GM23338 (cell line): ENCODE measurements at regions not wholly inside any gene's neighbourhood (a gene's known extent, or its start where the extent isn't known, plus 50 kb on each side); places are given as distances from the start of the nearest gene placed in this dataset.

Experiments used
- ATAC-seq: fragments of 200-7000 bp; cut with Tn5 transposase; 3 replicates; pipeline ENCODE4 v1.9.1; 2020
- DNase-seq: peaks from one replicate; pipeline ENCODE4 v3.0.0-alpha.2; 2015; ENCODE audit warnings: low spot score
- H2AFZ ChIP-seq: fragments of 200-600 bp; sonication (generic); 2 replicates; pipeline ENCODE4 v1.8.0; 2016; ENCODE audit warnings: antibody characterized with exemption, mild to moderate bottlenecking, moderate library complexity
- H3F3A ChIP-seq: fragments of 200-600 bp; sonication (generic); replicated peaks from 2 replicates; pipeline ENCODE4 v1.8.0; 2017; ENCODE audit warnings: antibody characterized with exemption, mixed run types, low read depth
- H3K27ac ChIP-seq: fragments of 200-600 bp; sonication (generic); 2 replicates; pipeline ENCODE4 v1.6.1; 2016; ENCODE audit warnings: low read depth
- H3K27me3 ChIP-seq: fragments of 200-600 bp; sonication (generic); 2 replicates; pipeline ENCODE4 v1.8.0; 2016; ENCODE audit warnings: mild to moderate bottlenecking, mixed run types, moderate library complexity; ENCODE audit not compliant: insufficient read depth
- H3K36me3 ChIP-seq: fragments of 200-600 bp; sonication (generic); 2 replicates; pipeline ENCODE4 v1.8.0; 2016; ENCODE audit warnings: mild to moderate bottlenecking; ENCODE audit not compliant: insufficient read depth
- H3K4me1 ChIP-seq: fragments of 200-600 bp; sonication (generic); 2 replicates; pipeline ENCODE4 v1.8.0; 2016; ENCODE audit warnings: mild to moderate bottlenecking, moderate library complexity; ENCODE audit not compliant: insufficient read depth
- H3K4me2 ChIP-seq: fragments of 200-600 bp; sonication (generic); 2 replicates; pipeline ENCODE4 v1.7.1; 2017; ENCODE audit warnings: mixed run types
- H3K4me3 ChIP-seq: fragments of 200-600 bp; sonication (generic); 2 replicates; pipeline ENCODE4 v1.6.1; 2016; ENCODE audit warnings: mixed run types
- H3K79me2 ChIP-seq: fragments of 200-600 bp; sonication (generic); replicated peaks from 2 replicates; pipeline ENCODE4 v1.8.0; 2017; ENCODE audit warnings: mild to moderate bottlenecking; ENCODE audit not compliant: insufficient read depth
- H3K9me2 ChIP-seq: fragments of 200-600 bp; sonication (generic); 2 replicates; pipeline ENCODE4 v1.8.0; 2017; ENCODE audit not compliant: insufficient read depth
- H4K20me1 ChIP-seq: fragments of 200-600 bp; sonication (generic); replicated peaks from 2 replicates; pipeline ENCODE4 v1.8.0; 2017; ENCODE audit warnings: mild to moderate bottlenecking; ENCODE audit not compliant: insufficient read depth
- H3K27ac Mint-ChIP-seq: 2 replicates; pipeline ENCODE4 v1.8.0; 2020; ENCODE audit warnings: inconsistent platforms, mild to moderate bottlenecking, moderate library complexity, mixed read lengths
- H3K27me3 Mint-ChIP-seq: 3 replicates; pipeline ENCODE4 v1.8.0; 2022; ENCODE audit warnings: low read depth, mild to moderate bottlenecking, moderate library complexity, mixed read lengths, inconsistent platforms; ENCODE audit not compliant: insufficient read depth, poor library complexity
- H3K36me3 Mint-ChIP-seq: 3 replicates; pipeline ENCODE4 v1.8.0; 2021; ENCODE audit warnings: low read depth, mild to moderate bottlenecking, inconsistent platforms, moderate library complexity, mixed read lengths
- H3K4me1 Mint-ChIP-seq: 3 replicates; pipeline ENCODE4 v1.8.0; 2020; ENCODE audit warnings: mild to moderate bottlenecking, inconsistent platforms, mixed read lengths
- H3K4me3 Mint-ChIP-seq: 3 replicates; pipeline ENCODE4 v1.8.0; 2021; ENCODE audit warnings: moderate library complexity, mild to moderate bottlenecking, inconsistent platforms, mixed read lengths
- H3K9me3 Mint-ChIP-seq: 3 replicates; pipeline ENCODE4 v1.8.0; 2020; ENCODE audit warnings: moderate library complexity, mild to moderate bottlenecking, inconsistent platforms, mixed read lengths
- CREB1 ChIP-seq: fragments of 250-450 bp; sonication (Bioruptor Pico); IDR thresholded peaks from 2 replicates; pipeline ENCODE4 v1.5.0; 2020; ENCODE audit warnings: low read depth, mild to moderate bottlenecking, moderate library complexity
- CTCF ChIP-seq, 2 experiments: fragments of 200-600 bp in 1 of 2; sonication (generic) in 1 of 2; conservative IDR thresholded peaks; 2 replicates each; pipeline versions ENCODE4 v1.5.1 to v1.6.1; 2016 to 2017; ENCODE audit warnings: antibody characterized with exemption in 2 of 2, low read depth in 2 of 2, mild to moderate bottlenecking in 2 of 2, moderate library complexity in 1 of 2
- EZH2 ChIP-seq: fragments of 200-600 bp; sonication (generic); IDR thresholded peaks from one replicate; pipeline ENCODE4 v1.8.0; 2017; ENCODE audit warnings: antibody characterized with exemption, mild to moderate bottlenecking, low read depth; ENCODE audit not compliant: unreplicated experiment
- EZH2phosphoT487 ChIP-seq: fragments of 200-600 bp; sonication (generic); IDR thresholded peaks from one replicate; pipeline ENCODE4 v1.8.1; 2018; ENCODE audit warnings: antibody characterized with exemption; ENCODE audit not compliant: unreplicated experiment
- NANOG ChIP-seq: IDR thresholded peaks from 2 replicates; pipeline ENCODE4 v1.6.1; 2016; ENCODE audit warnings: antibody characterized with exemption, borderline replicate concordance
- REST ChIP-seq: IDR thresholded peaks from one replicate; pipeline ENCODE4 v1.6.1; 2018; ENCODE audit warnings: antibody characterized with exemption; ENCODE audit not compliant: unreplicated experiment
- ZNF331 ChIP-seq: fragments of 250-450 bp; sonication (Bioruptor Pico); IDR thresholded peaks from 2 replicates; pipeline ENCODE4 v1.5.0; 2020; ENCODE audit warnings: low read depth, mild to moderate bottlenecking, moderate library complexity
- ZNF462 ChIP-seq: fragments of 250-450 bp; sonication (Bioruptor Pico); IDR thresholded peaks from 2 replicates; pipeline ENCODE4 v1.5.0; 2020; ENCODE audit warnings: mild to moderate bottlenecking, moderate library complexity
- TF ChIP-seq, protein P1 (sequence below): IDR thresholded peaks from 2 replicates; pipeline ENCODE4 v1.6.1; 2016; ENCODE audit warnings: antibody characterized with exemption

DNA sequence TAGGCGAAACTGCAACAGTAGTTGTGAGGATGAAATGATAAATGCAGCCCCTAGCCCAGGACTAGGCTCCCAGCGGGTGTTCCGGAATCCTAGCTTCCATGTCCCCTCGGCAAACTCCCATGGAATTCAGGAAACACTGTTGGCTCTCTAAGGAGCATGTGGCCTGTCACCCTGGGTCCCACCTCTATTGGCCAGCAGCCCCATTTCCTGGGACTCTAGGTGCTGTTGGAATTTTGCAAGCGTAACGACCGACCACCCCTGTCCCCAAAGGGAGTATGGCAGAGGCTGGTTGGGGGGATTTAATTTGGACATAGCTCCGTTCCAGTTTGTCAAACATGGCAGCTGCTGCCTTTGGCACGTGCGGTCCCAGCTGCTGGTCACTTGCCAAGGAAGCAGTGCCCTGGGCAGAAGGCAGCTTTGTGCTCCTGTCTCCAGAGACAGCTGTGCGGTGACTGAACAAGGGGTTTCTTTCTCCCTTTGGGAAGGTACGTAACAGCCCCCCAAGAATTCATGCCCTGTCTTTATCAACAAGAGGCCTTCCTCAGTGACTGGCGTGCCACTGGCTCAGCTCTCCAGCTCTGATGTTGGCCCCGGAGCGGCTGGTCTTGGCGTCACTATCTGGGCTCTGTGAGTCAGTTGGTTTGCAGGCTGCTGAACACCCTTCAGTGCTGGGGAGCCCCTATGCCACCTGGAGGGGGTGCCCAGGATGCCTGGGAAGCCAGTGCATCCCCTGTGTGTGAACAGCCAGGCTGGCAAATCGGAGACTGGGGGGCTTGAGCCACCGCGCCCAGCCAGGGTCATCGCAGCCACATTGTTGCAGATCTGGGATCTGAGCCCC lies 235.2 kb upstream of the TNRC6C start (continued):
- no peak for TF ChIP-seq ZNF462 (CRISPR knock-in tag)

DNA sequence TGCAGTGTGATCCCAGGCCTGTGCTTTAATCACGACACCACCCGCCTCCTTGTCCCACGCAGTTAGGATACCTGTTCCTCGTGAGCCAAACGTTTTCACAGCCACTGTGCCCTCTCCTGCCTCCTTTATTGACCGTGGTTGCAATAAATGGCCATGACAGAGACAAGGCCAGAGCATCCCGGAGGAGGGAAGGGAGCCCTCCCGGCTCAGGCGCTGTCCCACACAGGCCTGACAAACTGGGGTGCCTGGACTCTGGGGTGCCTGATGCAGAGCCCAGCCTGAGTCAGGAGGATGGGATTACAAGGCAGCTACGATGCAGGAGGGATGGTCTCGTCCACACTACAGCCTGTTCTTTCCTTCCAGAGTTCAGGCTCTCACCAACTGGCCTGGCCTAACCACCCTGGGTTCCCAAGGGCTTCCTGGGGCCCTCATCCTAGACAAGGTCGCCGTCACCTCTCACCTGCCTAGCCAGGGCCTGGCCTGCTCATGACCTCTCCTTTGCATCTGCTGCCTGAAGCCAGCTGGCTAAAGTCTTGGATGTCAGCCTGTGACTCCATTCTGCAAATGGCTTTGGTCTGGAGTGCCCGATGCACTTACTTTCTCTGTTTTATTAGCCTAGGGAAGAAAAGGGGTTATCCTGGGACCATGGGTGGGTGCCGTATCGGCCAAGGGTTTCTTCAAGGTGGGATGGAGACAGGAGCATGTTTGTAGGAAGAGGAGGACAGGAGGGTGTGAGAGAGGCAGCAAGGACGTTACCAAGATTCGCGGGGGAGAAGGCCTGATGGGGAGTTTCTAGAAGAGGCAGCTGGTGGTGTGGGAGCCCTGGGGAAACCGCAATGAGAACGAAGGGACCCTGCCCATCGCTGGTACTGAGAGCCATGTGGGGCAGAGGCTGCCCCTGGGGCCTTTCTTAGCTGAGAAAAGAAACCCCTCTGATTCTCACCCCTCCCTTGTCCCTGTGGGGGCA lies 234.3 kb upstream of the TNRC6C start:
- DNase-seq (no peak), ATAC-seq (no peak)
- Histone ChIP-seq H3K4me2 (no peak overlapping the region), H2AFZ (no peak overlapping the region), H3F3A (no peaks in the 10 kb centered on the region), H3K79me2 (no peaks in the 10 kb centered on the region), H3K27me3 (no peaks in the 10 kb centered on the region), H4K20me1 (no peaks in the 10 kb centered on the region), H3K27ac (no peak overlapping the region), H3K4me1 (peaks cover 6% of the 10 kb centered on the region; the same call in 1 of the 2 replicates), H3K4me3 (no peak overlapping the region), H3K36me3 (no peaks in the 10 kb centered on the region), H3K9me2 (no peaks in the 10 kb centered on the region)
- Mint-ChIP-seq H3K27ac (no peak overlapping the region), H3K4me3 (no peak overlapping the region), H3K27me3 (peaks cover 5% of the 10 kb centered on the region), H3K4me1 (peaks cover 12% of the 10 kb centered on the region), H3K36me3 (no peaks in the 10 kb centered on the region), H3K9me3 (peaks cover 10% of the 10 kb centered on the region)
- TF ChIP-seq, protein P1, sequence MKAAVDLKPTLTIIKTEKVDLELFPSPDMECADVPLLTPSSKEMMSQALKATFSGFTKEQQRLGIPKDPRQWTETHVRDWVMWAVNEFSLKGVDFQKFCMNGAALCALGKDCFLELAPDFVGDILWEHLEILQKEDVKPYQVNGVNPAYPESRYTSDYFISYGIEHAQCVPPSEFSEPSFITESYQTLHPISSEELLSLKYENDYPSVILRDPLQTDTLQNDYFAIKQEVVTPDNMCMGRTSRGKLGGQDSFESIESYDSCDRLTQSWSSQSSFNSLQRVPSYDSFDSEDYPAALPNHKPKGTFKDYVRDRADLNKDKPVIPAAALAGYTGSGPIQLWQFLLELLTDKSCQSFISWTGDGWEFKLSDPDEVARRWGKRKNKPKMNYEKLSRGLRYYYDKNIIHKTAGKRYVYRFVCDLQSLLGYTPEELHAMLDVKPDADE = no peak
- no peak for TF ChIP-seq ZNF331
- TF ChIP-seq EZH2phosphoT487 = no peak
- TF ChIP-seq NANOG = no peak
- no peak for TF ChIP-seq REST
- TF ChIP-seq CREB1 (CRISPR knock-in tag) = no peak
- TF ChIP-seq EZH2 = no peak
- TF ChIP-seq CTCF (conservative IDR thresholded peaks at IDR 0.05; ENCODE audit: low read depth in 2 of 2) = no peak
